ENCODE measurements at regions not wholly inside any gene's neighbourhood (a gene's known extent, or its start where the extent isn't known, plus 50 kb on each side); places are given as distances from the start of the nearest gene placed in this dataset.

GRCh38 chr1:104387716-104388508, 638.2 kb downstream of the AMY1C start:
- no peak for TF ChIP-seq CTCF (IDR thresholded peaks at IDR 0.05; ENCODE audit: poor library complexity)
- TF ChIP-seq EZH2 (IDR thresholded peaks at IDR 0.05; ENCODE audit: borderline replicate concordance): no peak
